Loucy (cell line): ENCODE measurements at regions not wholly inside any gene's neighbourhood (a gene's known extent, or its start where the extent isn't known, plus 50 kb on each side); places are given as distances from the start of the nearest gene placed in this dataset.

Experiments
- EZH2phosphoT487 ChIP-seq: fragments of 200-600 bp; IDR thresholded peaks from 2 replicates; pipeline ENCODE4 v1.6.1; 2018; ENCODE audit warnings: antibody characterized with exemption, mild to moderate bottlenecking, moderate library complexity, borderline replicate concordance
- TF ChIP-seq, protein P1 (sequence below): fragments of 200-600 bp; sonication (generic); conservative IDR thresholded peaks from 2 replicates; pipeline ENCODE4 v1.5.1; 2014; ENCODE audit warnings: mild to moderate bottlenecking, antibody characterized with exemption, low read length

GRCh38 chr7:65800890-65801341, 72.0 kb upstream of the VKORC1L1 start:
- TF ChIP-seq, protein P1, sequence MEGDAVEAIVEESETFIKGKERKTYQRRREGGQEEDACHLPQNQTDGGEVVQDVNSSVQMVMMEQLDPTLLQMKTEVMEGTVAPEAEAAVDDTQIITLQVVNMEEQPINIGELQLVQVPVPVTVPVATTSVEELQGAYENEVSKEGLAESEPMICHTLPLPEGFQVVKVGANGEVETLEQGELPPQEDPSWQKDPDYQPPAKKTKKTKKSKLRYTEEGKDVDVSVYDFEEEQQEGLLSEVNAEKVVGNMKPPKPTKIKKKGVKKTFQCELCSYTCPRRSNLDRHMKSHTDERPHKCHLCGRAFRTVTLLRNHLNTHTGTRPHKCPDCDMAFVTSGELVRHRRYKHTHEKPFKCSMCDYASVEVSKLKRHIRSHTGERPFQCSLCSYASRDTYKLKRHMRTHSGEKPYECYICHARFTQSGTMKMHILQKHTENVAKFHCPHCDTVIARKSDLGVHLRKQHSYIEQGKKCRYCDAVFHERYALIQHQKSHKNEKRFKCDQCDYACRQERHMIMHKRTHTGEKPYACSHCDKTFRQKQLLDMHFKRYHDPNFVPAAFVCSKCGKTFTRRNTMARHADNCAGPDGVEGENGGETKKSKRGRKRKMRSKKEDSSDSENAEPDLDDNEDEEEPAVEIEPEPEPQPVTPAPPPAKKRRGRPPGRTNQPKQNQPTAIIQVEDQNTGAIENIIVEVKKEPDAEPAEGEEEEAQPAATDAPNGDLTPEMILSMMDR = no peak
- no peak for TF ChIP-seq EZH2phosphoT487
